HG02938 (cell line): ENCODE measurements at regions not wholly inside any gene's neighbourhood (a gene's known extent, or its start where the extent isn't known, plus 50 kb on each side); places are given as distances from the start of the nearest gene placed in this dataset.

Experiments used
- ATAC-seq: cut with Tn5 transposase; IDR thresholded peaks from one replicate; pipeline ENCODE4 v1.9.1; 2021; ENCODE audit warnings: mild to moderate bottlenecking, moderate library complexity; ENCODE audit not compliant: unreplicated experiment

DNA sequence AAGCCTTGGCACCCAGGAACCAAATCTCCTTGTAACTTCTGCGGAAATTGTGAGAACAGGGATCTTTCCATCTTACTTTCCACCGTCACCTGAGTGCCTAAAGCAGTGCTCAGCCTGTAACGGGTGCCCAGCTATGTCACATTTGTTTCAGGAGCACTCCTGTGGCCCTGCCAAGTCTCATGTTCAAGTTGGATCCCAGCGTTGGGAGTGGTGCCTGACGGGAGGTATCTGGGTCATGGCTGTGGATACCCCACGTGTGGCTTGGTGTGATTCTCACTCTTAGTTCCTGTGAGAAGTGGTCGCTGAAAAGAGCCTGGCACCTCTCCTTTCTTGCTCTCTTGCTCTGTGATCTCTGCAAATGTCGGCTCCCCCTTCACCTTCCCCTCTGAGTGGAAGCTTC is 114.9 kb downstream of the UQCRFS1 start:
- ATAC-seq: no peak

DNA sequence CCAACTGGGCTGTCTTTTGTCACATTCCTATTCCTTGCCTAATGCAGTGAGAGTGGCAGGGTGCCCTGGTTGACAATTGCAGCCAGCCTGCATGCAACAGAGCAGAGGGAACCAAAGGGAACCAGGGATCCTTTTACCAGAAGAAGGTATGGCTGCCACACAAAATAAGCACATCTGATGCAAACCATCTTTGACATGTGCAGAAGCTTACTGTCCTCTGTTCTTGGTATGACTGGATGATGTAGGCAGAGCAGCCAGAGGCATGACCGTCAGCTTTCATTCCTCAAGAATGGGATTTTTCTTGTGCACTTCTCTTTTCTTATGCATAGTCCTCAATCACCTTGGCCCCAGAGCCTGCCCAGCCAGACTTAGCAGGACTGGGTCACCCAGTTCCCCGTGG is 116.1 kb downstream of the UQCRFS1 start:
- ATAC-seq: no peak

DNA sequence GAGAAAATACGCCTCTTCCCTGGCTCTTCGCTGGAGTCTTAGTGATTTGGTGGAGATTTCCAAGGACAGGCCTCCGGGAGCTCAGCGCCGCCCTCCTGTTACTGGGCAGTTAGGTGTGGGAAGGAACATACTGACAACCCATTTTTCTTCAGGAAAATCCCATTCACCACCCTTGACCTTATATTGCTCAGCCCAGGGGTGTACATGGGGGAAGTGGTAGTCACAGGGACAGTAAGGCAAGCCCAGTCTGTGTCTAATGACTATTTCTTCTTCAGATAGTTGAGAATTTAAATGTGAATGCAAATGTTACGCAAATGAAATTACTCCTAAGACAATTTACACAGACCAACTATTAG is 119.4 kb downstream of the UQCRFS1 start:
- no peak for ATAC-seq

DNA sequence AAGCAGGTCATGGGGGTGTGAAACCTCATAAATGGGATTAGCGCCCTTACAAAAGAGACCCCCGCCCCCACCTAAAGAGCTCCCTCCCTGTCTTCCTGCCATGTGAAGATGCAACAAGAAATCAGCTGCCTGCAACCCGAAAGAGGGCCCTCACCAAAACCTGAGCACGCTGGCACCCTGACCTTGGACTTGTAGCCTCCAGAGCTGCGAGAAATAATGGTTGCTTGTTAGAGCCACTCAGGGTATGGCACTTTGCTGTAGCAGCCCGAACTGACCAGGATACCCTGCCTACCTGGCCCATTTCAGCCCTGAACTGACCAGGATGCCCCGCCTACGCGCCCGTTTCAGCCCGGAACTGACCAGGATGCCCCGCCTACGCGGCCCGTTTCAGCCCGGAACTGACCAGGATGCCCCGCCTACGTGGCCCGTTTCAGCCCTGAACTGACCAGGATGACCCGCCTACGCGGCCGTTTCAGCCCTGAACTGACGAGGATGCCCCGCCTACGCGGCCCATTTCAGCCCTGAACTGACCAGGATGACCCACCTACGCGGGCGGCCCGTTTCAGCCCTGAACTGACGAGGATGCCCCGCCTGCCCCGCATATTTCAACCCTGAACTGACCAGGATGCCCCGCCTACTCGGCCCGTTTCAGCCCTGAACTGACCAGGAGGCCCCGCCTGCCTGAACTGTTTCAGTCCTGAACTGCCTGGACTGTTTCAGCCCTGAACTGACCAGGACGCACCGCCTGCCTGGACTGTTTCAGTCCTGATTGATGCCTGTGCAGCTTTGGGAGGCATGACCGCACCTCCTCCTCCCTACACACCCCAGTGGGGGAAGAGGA is 120.0 kb downstream of the UQCRFS1 start:
- no peak for ATAC-seq

DNA sequence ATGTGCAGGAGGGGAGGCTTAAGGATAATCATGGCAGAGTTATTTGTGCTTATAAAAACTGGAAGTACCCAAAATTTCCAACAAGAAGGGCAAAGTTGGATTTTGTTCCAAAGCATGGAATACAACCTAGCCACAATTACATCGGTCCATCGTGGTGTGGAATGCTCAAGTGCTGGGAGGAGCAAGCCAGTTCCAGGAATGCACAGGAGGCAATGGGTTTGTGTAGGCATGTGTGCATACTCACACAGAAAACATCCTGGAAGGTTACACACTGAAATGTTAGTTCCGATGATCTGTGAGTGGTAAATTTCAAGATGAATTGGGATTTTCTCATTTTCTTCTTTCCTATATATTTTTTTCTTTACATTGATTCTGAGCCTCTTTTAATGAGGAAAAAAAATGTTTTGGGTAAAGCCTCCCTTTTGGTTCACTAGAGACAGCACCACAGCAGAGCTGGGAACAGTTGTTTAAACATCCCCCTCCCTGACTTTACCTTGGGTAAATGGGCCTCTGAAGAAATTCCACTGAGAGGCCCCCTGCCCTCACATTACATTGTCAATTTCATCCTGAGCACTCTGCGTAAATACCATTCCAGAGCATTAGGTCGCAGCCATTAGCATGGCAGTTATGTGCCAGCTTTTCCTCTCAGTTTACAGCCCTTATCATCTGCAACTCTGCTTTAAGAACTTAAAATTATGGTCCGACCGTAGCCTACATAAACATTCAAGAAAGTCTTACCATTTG is 122.0 kb downstream of the UQCRFS1 start:
- ATAC-seq: no peak

DNA sequence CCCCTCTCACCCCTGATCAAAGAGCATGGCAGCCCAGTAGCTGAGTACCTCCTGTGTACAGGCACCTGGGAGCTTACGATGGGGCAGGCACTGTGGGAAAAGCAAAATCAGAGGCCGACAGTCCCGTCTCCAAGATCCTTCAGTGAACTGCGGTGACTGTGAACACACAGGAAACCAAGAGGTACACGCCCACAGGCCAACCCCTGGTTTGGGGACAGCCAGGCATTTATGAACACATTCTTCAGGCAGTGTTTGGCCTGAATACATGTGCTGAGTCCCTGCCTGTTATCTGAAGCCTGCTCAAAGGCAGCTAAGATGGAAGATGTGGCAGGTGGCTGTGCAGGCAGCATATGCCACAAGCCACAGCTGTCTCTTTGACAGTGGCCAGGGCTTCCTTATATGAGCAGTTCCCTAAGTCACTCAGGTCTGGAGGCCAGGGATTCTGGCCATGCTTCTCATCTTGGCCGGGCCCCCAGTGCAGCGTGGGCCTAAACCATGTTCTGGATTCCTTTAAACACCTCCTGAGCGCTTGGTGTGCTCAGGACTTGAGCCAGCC is 123.6 kb downstream of the UQCRFS1 start:
- no peak for ATAC-seq

DNA sequence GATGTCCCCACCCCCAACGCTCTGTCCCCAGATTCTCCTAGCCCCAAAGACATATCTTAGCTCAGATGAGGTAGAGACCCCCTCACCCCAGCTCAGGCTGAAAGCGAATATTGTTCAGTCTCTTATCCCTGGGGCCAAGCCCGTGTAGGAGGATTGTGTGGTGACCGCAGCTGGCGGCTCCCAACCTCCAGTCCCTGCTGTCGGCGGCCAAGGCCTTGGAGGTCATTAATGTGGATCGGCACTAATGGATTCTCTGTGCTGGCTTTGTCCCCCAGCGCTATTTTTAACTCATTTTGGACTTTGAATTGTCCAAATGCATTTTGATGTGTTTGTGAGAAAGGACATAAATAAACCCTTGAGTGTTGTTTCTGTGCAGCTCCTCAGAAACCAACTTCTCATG is 124.2 kb downstream of the UQCRFS1 start:
- no peak for ATAC-seq

DNA sequence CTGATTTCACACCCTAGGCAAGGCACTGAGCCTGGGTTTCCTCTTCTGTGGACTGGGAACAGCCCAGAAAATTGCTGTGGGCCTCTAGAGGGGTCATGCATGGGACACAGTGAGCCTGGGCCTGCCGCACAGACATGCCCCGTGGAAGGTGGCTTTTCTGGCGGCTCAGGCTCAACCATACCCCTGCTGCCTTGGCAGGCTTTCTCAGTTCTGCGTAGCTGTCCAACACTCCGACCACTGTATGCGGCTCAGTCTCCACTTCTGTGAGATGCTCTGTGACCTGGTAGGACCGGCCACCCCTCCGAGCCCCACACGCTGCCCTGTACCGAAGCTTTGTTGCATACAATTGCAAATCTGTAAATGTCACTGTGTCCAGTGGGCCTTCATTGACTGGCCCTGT is 126.3 kb downstream of the UQCRFS1 start:
- ATAC-seq: no peak

DNA sequence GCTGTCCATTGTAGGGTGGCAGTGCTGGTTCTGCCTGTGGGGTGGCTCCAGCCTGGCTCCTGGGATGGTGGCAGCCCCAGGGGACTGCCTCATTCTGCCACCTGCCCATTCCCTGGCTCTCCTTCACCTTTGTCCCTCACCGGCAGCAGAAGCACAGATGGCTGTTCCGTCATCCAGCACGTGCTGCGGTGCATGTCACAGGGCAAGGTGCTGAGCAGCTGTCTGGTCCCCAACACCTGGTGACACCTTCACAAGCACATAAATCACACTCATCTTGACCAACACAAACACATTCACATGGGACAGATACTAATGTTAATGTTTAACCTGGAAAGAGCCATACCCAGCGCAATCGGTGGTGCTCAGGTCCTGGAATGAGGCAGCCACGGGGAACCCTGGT is 126.8 kb downstream of the UQCRFS1 start:
- ATAC-seq: no peak

DNA sequence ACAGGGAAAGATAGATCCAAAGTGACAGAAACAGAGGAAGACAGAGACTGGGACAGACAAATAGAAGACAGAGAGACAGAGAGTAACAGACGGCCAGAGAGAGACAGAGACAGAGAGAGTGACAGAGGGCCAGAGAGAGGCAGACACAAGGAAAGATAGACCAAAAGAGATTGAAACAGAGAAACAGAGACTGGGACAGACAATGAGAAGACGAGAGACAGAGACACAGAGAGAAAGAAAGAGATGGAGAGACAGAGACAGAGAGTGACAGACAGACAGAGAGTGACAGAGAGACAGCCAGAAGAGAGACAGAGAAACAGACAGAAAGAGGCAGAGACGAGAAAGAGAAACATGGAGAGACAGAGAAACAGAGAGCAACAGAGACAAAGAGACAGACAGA is 127.3 kb downstream of the UQCRFS1 start:
- no peak for ATAC-seq

DNA sequence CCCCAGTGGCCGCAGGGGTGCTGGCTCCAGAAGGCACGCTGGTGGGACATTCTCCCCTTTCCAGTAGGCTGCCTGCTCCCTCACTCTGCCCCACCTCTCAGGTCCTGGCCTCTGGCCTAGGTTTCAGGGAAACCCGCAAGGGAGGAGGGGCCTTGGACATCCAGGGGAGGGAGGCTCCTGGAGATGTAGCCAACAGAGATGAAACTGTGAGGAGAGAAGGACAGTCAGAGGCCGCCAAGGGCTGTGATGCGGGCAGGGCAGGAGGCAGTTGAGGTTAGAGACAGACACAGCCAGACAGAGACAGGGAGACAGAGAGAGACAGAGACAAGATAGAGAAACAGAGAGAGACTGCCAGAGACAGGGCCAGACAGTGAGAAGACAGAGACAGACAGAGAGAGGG is 127.7 kb downstream of the UQCRFS1 start:
- no peak for ATAC-seq

DNA sequence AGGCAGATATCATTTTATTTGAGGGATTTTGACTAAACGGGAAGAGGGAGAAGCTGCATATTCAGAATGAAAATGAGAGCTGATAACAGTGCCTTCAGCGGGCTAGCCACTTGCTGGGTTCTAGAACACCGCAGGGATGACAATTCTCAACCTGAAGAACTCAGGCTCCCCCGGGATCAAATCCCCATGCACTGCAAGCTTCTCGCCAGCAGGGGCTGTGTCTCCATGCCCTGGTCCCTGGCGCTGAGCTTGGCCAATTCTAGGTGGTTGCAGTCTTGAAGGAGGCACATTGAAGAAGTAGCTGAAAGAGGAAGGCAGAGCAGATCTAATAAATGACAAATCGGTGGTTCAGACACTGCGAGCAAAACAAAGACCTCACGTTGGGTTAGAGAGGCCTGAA is 128.7 kb downstream of the UQCRFS1 start:
- no peak for ATAC-seq

DNA sequence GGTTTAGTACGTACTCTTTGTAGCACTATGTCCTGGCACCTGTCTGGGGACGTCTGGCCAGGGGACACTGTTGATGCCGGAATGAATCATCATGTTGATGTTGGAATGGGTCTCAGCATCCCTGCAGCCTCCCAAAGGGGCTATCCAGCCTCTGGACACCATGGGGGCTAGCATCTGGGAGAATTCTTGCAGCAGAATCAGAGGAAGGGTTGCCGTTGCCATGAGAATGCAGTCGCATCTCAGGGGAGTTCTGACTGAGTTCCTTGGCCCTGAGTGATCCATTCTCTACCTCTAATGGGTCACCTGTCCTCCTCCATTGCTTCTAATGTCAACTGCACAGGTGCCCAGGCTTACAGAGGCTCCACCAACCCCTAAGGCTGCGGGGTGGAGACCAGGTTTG is 129.1 kb downstream of the UQCRFS1 start:
- no peak for ATAC-seq

DNA sequence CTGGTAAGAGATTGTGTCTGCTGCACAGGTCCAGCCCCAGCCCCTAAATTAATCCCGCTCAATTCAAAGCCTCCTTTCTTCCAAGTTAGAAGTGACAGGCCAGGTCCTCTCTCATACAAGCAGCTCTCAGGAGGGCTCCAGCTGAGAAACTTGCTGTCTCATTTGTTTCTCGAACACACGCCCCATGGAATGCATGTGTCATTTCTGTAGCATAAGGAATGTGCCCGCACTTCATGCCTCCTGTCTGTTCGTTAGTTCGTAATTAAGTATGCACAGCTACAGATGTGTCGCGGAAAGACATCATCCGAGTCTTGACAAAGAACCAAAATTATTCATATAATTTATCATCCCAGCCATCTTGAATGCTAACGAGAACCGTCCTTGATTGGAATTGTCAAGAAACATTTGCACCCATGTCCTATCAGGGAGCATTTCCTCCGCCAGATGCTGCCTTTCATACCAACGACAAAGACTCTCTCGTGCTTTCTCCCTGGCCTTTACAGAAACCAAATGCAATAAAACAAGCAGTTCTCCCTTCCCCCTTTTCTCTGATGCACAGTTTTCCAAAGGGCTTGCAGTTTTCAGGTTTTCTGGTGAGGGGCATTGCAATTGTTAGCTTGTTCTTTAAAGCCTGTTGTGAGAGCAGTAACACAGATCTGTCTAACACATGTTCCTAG is 133.5 kb downstream of the UQCRFS1 start:
- no peak for ATAC-seq

DNA sequence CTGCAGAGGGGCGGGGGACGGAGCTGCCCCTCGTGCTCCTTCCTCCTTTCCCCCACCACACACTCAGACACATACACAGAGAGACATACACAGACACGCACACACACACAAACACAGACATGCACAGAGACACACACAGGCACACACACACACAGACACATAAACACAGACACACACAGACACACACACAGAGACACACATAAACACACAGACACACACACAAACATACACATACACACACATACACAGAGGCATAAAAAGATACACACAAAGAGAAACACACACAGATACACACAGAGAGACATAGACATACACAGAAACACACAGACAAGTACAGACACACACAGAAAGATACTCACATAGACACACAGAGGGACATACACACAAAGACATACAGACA is 136.0 kb downstream of the UQCRFS1 start:
- no peak for ATAC-seq

DNA sequence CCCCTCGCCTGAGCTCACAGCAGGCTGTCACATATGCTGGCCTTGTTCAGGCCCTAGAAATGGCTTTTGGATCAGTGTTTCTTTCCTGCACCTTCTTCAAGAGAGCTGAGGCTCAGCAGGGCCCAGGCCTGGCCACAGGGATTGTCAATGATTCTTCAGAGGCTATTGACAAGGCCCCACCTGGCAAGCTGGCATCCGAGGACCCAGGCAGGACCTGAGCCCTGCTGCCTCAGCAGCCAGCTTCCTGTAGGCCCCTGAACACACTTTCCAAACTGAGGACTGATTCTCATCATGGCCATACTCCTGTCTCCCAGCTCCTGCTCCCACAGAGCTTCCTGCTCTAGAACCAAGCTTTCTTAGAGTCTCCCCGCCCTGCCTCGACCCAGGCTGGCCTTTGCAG is 136.8 kb downstream of the UQCRFS1 start:
- ATAC-seq: no peak

DNA sequence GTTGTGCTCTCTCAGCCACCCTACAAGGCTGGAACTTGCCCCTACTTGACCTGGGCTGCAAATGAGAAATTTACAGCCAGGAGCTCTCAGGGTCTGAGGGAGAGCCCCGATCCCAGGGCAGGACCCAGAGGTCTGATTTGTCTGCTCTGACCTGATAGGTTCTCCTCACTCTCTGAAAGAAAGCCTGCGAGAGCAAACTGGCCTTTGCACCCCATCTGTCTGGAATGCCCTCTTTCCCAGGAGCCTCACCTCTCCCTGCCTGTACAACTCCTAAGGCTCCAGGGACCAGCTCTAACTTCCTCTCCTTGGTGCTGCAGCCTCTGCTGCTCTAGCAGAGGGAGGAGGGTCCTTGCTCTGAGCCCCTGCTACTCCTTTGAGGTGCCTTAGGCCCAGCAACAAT is 137.8 kb downstream of the UQCRFS1 start:
- no peak for ATAC-seq

DNA sequence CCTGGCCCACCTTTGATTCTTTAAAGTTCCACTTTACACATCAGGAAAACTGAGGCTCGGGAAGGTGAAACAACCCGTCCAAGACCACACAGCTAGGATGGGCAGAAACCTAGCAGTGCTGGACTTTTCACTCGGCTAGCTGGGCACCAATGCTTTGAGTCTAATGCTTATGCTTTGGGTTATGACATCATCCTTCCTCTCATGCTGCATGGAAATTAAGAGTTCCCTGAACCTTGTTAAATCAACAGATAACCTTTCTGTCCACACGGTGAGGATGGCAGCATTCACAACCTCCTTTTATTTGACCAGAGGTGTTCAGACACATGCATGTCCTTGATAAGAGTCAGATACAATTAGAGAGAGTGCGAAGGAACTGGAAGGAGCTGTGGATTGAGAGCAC is 138.4 kb downstream of the UQCRFS1 start:
- no peak for ATAC-seq

DNA sequence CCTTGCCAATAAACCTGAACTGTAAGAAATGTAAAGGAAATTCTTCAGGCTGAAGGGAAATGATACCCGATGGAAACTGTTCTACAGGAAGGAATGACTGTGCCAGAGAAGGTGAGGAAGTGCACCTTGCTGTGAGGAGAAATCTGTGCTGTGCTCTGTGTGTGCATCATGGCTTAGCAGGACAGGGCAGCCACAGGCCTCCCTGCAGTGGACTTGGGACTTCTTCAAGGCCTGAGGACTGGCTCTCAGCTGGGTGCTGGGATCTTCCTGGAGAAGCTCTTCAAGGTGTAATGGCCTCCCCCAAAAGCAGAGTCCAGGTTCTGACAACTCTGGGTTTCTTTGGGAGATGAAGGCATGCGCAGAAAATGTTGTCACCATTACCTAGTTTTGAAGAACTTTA is 145.1 kb downstream of the UQCRFS1 start:
- no peak for ATAC-seq

DNA sequence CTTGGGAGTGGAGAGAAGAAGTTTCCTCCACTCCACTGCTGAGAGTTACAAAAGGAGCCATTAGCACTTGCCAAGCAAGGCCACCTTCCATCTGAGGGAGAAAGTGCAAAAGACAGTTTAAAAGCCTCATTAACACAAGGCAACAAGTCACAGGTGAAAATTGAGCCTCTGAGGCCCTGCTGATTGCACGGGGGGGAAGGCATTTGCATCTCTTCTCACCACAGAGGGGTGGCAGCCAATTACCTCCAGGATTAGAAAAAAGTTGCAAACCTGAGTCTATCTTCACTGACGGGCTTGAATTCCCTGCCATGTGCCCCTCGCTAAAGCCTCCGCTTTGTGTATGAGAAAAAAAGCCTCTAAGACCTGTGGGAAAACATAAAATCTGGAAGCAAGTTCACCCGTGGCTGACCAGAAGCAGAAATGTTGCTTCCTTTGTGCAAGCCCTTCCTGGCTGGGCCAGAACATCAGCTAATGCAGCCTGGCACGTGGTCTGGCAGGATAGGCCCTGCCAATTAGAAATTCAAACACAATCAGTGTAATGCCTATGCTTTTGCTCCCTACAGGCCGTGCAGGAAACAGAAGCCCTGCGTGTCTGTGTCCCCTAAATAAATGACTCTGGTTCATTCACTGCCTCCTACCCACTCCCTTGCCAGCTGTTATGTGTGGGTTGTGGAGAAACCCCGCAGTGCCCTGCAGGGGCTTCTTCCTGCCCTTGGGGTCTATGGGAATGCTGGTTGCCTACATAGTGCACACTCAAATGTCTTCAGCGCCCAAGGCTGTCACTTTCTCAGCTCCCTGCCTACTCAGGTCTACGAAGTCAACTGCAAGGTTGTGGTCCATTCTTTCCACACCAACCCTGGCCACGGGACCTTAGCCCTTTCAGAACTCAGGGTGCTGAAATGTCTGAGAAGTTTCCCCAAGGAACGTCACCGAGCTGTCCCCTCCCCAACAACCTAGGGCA is 150.2 kb downstream of the UQCRFS1 start:
- ATAC-seq: no peak
